ENCODE measurements at regions not wholly inside any gene's neighbourhood (a gene's known extent, or its start where the extent isn't known, plus 50 kb on each side); places are given as distances from the start of the nearest gene placed in this dataset.

GRCh38 chr17:77066165-77066564 is 74.6 kb upstream of the SEC14L1 start:
- ChIA-PET POLR2A (ENCODE audit: unreplicated experiment) (no interaction called here), CTCF (interaction anchor here (1.6 to 1.9 kb wide), 3 partner anchors 10 to 198 kb away, joined by 6 to 8 read pairs (median 7); partner anchors contain the start of gene MGAT5B)
- H2BK15ac ChIP-seq (ENCODE audit: low read depth, low read length), result no peak overlapping the region
- in situ Hi-C loops (cut with MboI; ENCODE audit: low sequenced_read_pairs) (no loop called here), intact Hi-C loops (cut with micrococcal nuclease) (loop anchor here (1.0 to 10.0 kb wide), 3 partner anchors 250 to 531 kb away; partner anchors contain the start of genes CYGB, JMJD6 and METTL23), dilution Hi-C loops (cut with HindIII; ENCODE audit: low sequenced_read_pairs, unreplicated experiment) (no loop called here)
- TF ChIP-seq POLR2A (IDR thresholded peaks at IDR 0.05; ENCODE audit: low read depth, low read length) (no peak), BHLHE40 (IDR thresholded peaks at IDR 0.05; ENCODE audit: low read depth, low read length) (no peak), MXI1 (IDR thresholded peaks at IDR 0.05; ENCODE audit: borderline replicate concordance, low read depth, low read length) (no peak), CEBPB (IDR thresholded peaks at IDR 0.05; ENCODE audit: low read depth, low read length) (no peak), RFX5 (IDR thresholded peaks at IDR 0.05; ENCODE audit: low read depth, low read length) (no peak), CTCF (conservative IDR thresholded peaks at IDR 0.05; ENCODE audit: low read depth, low read length) (no peak), NFE2L2 (IDR thresholded peaks at IDR 0.05; ENCODE audit: low read depth, low read length) (no peak), FOS (IDR thresholded peaks at IDR 0.05; ENCODE audit: low read depth, low read length) (no peak), RAD21 (IDR thresholded peaks at IDR 0.05; ENCODE audit: low read length) (no peak), RCOR1 (IDR thresholded peaks at IDR 0.05; ENCODE audit: insufficient replicate concordance, low read length) (no peak), USF2 (IDR thresholded peaks at IDR 0.05; ENCODE audit: low read depth, low read length) (no peak), ELK1 (IDR thresholded peaks at IDR 0.05; ENCODE audit: borderline replicate concordance, low read depth, low read length) (no peak), MAFK (IDR thresholded peaks at IDR 0.05; ENCODE audit: low read depth, low read length) (no peak)
- no peak overlapping the region for H3K18ac ChIP-seq (ENCODE audit: low read depth, low read length)
- H2AK5ac ChIP-seq (ENCODE audit: low read depth, low read length), result no peak overlapping the region
- H4K91ac ChIP-seq (ENCODE audit: insufficient read depth, low read depth, low read length), result no peak overlapping the region
- DNase-seq (no peak), ATAC-seq (ENCODE audit: low read depth) (no peak)
- H3K4me3 ChIP-seq (ENCODE audit: insufficient read depth, low read depth, low read length), result no peak overlapping the region
- H3K9ac ChIP-seq (ENCODE audit: low read depth, low read length), result no peak overlapping the region
- no peak overlapping the region for H2AK9ac ChIP-seq (replicated peaks; ENCODE audit: low read depth, low read length, poor library complexity)
- H3K4me1 ChIP-seq (ENCODE audit: control insufficient read depth, insufficient read depth, low read length), result no peaks in the 10 kb centered on the region; the same call in 1 of the 2 replicates
- H3K9me1 ChIP-seq (ENCODE audit: insufficient read depth, low read length), result no peaks in the 10 kb centered on the region
- no peak overlapping the region for H3K56ac ChIP-seq (ENCODE audit: extremely low read depth, insufficient read depth, low read length)
- WGBS, 2 experiments (ENCODE audit: extremely low coverage in 2 of 2, insufficient read length in 1 of 2), result no CpG with 5 or more reads among the region's 2 CpGs
- H3K4ac ChIP-seq (ENCODE audit: low read depth, low read length), result no peak overlapping the region
- no peaks in the 10 kb centered on the region for H3K9me3 ChIP-seq (ENCODE audit: control insufficient read depth, insufficient read depth, low read length)
- no peak overlapping the region for H2BK5ac ChIP-seq (ENCODE audit: low read depth, low read length, poor library complexity, severe bottlenecking)
- no peak overlapping the region for H3K4me2 ChIP-seq (ENCODE audit: low read depth, low read length)
- no peak overlapping the region for H3K14ac ChIP-seq (replicated peaks; ENCODE audit: low read depth, low read length)
- H4K8ac ChIP-seq (ENCODE audit: low read depth in 2 of 2, low read length in 2 of 2), result no peak overlapping the region
- no peak overlapping the region for H3K23ac ChIP-seq (ENCODE audit: low read depth, low read length)
- no peak overlapping the region for H3K27ac ChIP-seq (ENCODE audit: insufficient read depth, low read length)
- no peak overlapping the region for H4K5ac ChIP-seq (ENCODE audit: low read depth, low read length)
- no TSS peak for BruUV-seq (replicated peaks)
- no peak overlapping the region for H2BK120ac ChIP-seq (ENCODE audit: low read depth, low read length)
- peaks cover 45% of the 10 kb centered on the region for H3K27me3 ChIP-seq (ENCODE audit: control insufficient read depth, insufficient read depth, low read length)
- no peaks in the 10 kb centered on the region for H4K20me1 ChIP-seq (ENCODE audit: insufficient read depth, low read length)
- H3K79me1 ChIP-seq (ENCODE audit: low read depth in 1 of 2, low read length in 2 of 2), result no peaks in the 10 kb centered on the region
- H3K36me3 ChIP-seq (ENCODE audit: control insufficient read depth, insufficient read depth, low read length), result no peaks in the 10 kb centered on the region
- H2BK20ac ChIP-seq (ENCODE audit: low read depth, low read length), result no peak overlapping the region
- H2AFZ ChIP-seq (replicated peaks; ENCODE audit: low read length, poor library complexity), result no peak overlapping the region

All from IMR-90 (cell line).